H1 (cell line): ENCODE measurements at regions not wholly inside any gene's neighbourhood (a gene's known extent, or its start where the extent isn't known, plus 50 kb on each side); places are given as distances from the start of the nearest gene placed in this dataset.

Experiments used
- EP300 ChIP-seq, 2 experiments: IDR thresholded peaks; 1 replicate in 1 of 2; 2 replicates in 1 of 2; pipeline ENCODE4 v1.6.1; 2011 to 2012; ENCODE audit warnings: low read depth in 2 of 2, low read length in 2 of 2, mild to moderate bottlenecking in 2 of 2, borderline replicate concordance in 1 of 2, inconsistent platforms in 1 of 2, moderate library complexity in 1 of 2
- TF ChIP-seq, protein P1 (sequence below): IDR thresholded peaks from 2 replicates; pipeline ENCODE4 v1.6.1; 2012; ENCODE audit warnings: inconsistent platforms

DNA sequence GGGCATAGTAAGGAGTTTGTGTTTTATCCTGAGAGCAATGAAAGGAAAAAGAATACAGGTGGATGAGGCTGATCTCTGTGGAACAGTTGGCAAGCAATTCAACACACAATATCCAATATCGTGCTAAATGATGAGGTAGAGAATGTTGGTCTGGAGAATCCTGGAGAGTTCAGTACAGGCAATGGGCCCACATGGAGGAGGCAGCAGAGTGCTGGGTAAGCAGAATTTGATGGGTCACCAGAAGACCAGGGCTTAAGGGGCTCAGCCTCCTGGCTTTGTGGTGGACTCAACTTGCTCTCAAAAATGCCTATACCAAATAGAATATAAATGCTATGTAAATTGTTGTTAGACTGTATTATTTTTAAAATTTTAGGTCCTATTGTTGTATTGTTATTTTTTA lies 271.5 kb upstream of the JARID2 start:
- TF ChIP-seq EP300 (IDR thresholded peaks at IDR 0.05; ENCODE audit: borderline replicate concordance in 1 of 2, low read depth in 2 of 2, low read length in 2 of 2) = no peak
- TF ChIP-seq, protein P1, sequence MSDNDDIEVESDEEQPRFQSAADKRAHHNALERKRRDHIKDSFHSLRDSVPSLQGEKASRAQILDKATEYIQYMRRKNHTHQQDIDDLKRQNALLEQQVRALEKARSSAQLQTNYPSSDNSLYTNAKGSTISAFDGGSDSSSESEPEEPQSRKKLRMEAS = no peak
